HepG2 (cell line): ENCODE measurements at regions not wholly inside any gene's neighbourhood (a gene's known extent, or its start where the extent isn't known, plus 50 kb on each side); places are given as distances from the start of the nearest gene placed in this dataset.

Source experiments
- SALL2 ChIP-seq: sonication (generic); formaldehyde crosslinking; IDR thresholded peaks from 2 replicates; pipeline ENCODE4 v1.8.1; 2023; ENCODE audit warnings: mild to moderate bottlenecking, missing genetic modification reagents, inconsistent platforms
- SUZ12 ChIP-seq: fragments of 150-350 bp; IDR thresholded peaks from 2 replicates; pipeline ENCODE4 v1.6.1; 2014; ENCODE audit warnings: low read depth, low read length
- ZBTB20 ChIP-seq: sonication (generic); formaldehyde crosslinking; IDR thresholded peaks from 2 replicates; pipeline ENCODE4 v1.8.1; 2023; ENCODE audit warnings: missing genetic modification reagents, low read depth, mild to moderate bottlenecking, borderline replicate concordance
- ZNF577 ChIP-seq: sonication (generic); formaldehyde crosslinking; IDR thresholded peaks from 2 replicates; pipeline ENCODE4 v1.4.0; 2020; ENCODE audit warnings: mild to moderate bottlenecking, low read depth, missing genetic modification reagents, borderline replicate concordance
- ZNF652 ChIP-seq: IDR thresholded peaks from 2 replicates; pipeline ENCODE4 v1.6.1; 2016; ENCODE audit warnings: low read depth, borderline replicate concordance
- ZSCAN25 ChIP-seq: sonication (generic); formaldehyde crosslinking; IDR thresholded peaks from 2 replicates; pipeline ENCODE4 v1.8.0; 2022; ENCODE audit warnings: mild to moderate bottlenecking, missing genetic modification reagents
- TF ChIP-seq, protein P1 (sequence below): sonication (generic); formaldehyde crosslinking; conservative IDR thresholded peaks from 2 replicates; pipeline ENCODE4 v1.8.1; 2023; ENCODE audit warnings: missing genetic modification reagents
- TF ChIP-seq, protein P2 (sequence below): sonication (generic); IDR thresholded peaks from 2 replicates; pipeline ENCODE4 v1.6.1; 2016; ENCODE audit warnings: low read depth, borderline replicate concordance
- TF ChIP-seq, protein P3 (sequence below): sonication (generic); formaldehyde crosslinking; IDR thresholded peaks from 2 replicates; pipeline ENCODE4 v1.5.1; 2020; ENCODE audit warnings: mild to moderate bottlenecking, missing genetic modification reagents, moderate library complexity

DNA sequence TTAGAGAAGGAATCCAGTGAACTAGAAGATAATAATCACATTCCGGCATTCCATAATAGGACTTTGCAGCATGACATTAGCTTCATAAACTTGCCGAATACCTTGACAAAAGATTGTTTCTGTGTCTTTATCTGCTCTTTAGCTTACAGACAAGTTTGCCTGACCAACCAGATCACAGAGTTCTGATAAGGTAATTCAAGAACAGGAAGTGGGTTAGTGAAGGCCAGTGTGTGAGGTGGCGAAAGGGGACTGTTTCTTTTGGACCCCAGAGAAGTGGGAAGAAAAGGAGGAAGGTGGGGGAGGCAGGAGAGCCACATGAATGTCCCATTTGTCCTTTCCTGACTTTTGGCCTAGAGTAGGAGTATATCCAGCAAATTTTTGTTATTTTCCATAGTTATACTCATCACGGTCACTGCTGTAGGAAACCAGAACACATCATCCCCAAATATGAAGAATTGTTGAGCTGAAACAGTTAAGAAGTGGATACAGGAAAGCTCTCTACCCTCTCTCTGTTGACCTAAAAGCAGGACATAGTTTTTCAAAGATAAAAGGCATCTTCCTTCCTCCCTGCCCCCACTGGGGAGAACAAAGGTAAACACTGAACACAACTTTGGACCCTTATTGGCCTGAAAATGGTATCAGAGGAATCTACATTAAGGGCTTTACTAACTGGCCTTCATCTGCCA is 72.4 kb upstream of the TNFAIP3 start (continued):
- TF ChIP-seq ZNF577 (CRISPR knock-in tag) (no peak), SALL2 (CRISPR knock-in tag) (no peak), ZNF652 (peak; percentile 98), ZBTB20 (CRISPR knock-in tag) (peak; percentile 92; the same call in 1 of the 2 replicates), SUZ12 (no peak), ZSCAN25 (CRISPR knock-in tag) (peak; percentile 83; the same call in 1 of the 2 replicates)
- TF ChIP-seq, protein P1, sequence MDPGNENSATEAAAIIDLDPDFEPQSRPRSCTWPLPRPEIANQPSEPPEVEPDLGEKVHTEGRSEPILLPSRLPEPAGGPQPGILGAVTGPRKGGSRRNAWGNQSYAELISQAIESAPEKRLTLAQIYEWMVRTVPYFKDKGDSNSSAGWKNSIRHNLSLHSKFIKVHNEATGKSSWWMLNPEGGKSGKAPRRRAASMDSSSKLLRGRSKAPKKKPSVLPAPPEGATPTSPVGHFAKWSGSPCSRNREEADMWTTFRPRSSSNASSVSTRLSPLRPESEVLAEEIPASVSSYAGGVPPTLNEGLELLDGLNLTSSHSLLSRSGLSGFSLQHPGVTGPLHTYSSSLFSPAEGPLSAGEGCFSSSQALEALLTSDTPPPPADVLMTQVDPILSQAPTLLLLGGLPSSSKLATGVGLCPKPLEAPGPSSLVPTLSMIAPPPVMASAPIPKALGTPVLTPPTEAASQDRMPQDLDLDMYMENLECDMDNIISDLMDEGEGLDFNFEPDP (CRISPR knock-in tag) = 0 out of 2 replicates have a peak, but pooled peaks have one; percentile 80
- TF ChIP-seq, protein P2, sequence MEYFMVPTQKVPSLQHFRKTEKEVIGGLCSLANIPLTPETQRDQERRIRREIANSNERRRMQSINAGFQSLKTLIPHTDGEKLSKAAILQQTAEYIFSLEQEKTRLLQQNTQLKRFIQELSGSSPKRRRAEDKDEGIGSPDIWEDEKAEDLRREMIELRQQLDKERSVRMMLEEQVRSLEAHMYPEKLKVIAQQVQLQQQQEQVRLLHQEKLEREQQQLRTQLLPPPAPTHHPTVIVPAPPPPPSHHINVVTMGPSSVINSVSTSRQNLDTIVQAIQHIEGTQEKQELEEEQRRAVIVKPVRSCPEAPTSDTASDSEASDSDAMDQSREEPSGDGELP = peak; percentile 66
- TF ChIP-seq, protein P3, sequence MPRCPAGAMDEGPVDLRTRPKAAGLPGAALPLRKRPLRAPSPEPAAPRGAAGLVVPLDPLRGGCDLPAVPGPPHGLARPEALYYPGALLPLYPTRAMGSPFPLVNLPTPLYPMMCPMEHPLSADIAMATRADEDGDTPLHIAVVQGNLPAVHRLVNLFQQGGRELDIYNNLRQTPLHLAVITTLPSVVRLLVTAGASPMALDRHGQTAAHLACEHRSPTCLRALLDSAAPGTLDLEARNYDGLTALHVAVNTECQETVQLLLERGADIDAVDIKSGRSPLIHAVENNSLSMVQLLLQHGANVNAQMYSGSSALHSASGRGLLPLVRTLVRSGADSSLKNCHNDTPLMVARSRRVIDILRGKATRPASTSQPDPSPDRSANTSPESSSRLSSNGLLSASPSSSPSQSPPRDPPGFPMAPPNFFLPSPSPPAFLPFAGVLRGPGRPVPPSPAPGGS (CRISPR knock-in tag) = peak; percentile 71; the same call in 1 of the 2 replicates
